ENCODE measurements at regions not wholly inside any gene's neighbourhood (a gene's known extent, or its start where the extent isn't known, plus 50 kb on each side); places are given as distances from the start of the nearest gene placed in this dataset.

DNA sequence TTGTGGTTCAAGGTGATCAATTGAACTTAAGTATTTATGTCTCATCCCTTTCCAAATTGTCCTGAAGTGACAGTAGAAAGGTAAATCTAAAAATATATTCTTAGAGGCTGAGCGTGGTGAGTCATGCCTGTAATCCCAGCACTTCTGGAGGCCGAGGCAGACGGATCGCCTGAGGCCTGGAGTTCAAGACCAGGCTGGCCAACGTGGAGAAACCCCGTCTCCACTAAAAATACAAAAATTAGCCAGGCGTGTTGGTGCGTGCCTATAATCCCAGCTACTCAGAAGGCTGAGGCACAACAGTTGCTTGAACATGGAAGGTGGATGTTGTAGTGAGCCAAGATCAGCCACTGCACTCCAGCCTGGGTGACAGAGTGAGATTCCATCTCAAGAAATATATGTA is 226.6 kb downstream of the DPH6 start (continued):
- TF ChIP-seq, protein P1, sequence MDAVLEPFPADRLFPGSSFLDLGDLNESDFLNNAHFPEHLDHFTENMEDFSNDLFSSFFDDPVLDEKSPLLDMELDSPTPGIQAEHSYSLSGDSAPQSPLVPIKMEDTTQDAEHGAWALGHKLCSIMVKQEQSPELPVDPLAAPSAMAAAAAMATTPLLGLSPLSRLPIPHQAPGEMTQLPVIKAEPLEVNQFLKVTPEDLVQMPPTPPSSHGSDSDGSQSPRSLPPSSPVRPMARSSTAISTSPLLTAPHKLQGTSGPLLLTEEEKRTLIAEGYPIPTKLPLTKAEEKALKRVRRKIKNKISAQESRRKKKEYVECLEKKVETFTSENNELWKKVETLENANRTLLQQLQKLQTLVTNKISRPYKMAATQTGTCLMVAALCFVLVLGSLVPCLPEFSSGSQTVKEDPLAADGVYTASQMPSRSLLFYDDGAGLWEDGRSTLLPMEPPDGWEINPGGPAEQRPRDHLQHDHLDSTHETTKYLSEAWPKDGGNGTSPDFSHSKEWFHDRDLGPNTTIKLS (IDR thresholded peaks at IDR 0.05; ENCODE audit: borderline replicate concordance, low read depth), result no peak
- TF ChIP-seq, protein P2, sequence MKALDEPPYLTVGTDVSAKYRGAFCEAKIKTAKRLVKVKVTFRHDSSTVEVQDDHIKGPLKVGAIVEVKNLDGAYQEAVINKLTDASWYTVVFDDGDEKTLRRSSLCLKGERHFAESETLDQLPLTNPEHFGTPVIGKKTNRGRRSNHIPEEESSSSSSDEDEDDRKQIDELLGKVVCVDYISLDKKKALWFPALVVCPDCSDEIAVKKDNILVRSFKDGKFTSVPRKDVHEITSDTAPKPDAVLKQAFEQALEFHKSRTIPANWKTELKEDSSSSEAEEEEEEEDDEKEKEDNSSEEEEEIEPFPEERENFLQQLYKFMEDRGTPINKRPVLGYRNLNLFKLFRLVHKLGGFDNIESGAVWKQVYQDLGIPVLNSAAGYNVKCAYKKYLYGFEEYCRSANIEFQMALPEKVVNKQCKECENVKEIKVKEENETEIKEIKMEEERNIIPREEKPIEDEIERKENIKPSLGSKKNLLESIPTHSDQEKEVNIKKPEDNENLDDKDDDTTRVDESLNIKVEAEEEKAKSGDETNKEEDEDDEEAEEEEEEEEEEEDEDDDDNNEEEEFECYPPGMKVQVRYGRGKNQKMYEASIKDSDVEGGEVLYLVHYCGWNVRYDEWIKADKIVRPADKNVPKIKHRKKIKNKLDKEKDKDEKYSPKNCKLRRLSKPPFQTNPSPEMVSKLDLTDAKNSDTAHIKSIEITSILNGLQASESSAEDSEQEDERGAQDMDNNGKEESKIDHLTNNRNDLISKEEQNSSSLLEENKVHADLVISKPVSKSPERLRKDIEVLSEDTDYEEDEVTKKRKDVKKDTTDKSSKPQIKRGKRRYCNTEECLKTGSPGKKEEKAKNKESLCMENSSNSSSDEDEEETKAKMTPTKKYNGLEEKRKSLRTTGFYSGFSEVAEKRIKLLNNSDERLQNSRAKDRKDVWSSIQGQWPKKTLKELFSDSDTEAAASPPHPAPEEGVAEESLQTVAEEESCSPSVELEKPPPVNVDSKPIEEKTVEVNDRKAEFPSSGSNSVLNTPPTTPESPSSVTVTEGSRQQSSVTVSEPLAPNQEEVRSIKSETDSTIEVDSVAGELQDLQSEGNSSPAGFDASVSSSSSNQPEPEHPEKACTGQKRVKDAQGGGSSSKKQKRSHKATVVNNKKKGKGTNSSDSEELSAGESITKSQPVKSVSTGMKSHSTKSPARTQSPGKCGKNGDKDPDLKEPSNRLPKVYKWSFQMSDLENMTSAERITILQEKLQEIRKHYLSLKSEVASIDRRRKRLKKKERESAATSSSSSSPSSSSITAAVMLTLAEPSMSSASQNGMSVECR (CRISPR knock-in tag; IDR thresholded peaks at IDR 0.05), result no peak
- no peak for TF ChIP-seq CREB1 (IDR thresholded peaks at IDR 0.05)
- no peak for TF ChIP-seq CREB1 (CRISPR knock-in tag; IDR thresholded peaks at IDR 0.05)
- TF ChIP-seq MTA3 (IDR thresholded peaks at IDR 0.05; ENCODE audit: borderline replicate concordance), result no peak
- TF ChIP-seq ZNF217 (CRISPR knock-in tag; IDR thresholded peaks at IDR 0.05), result no peak

DNA sequence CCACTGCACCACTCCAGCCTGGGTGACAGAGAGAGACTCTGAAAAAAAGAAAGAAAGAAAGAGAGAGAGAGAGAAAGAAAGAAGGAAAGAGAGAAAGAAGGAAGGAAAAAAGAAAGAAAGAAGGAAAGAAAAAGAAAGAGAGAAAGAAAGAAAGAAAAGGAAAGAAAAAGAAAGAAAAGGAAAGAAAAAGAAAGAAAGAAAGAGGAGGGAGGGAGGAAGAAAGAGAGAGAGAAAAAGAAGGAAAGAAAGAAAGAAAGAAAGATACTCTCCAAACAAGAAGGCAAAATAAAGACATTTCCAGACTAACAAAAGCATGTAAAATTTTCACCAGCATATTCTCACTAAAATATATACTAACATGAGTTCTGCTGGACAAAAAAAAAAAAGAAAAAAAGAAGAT is 228.7 kb downstream of the DPH6 start:
- DNase-seq (ENCODE audit: extremely low read depth in 1 of 4, low spot score in 3 of 4) (no peak), FAIRE-seq (no peak), ATAC-seq (no peak)
- ChIA-PET CTCF (ENCODE audit: low intra/inter-chr PET ratio) (no interaction called here), POLR2A (no interaction called here)
- in situ Hi-C loops (cut with MboI) (no loop called here), intact Hi-C loops (cut with micrococcal nuclease) (no loop called here)
- no peak overlapping the region for H3K4me3 ChIP-seq
- no peak overlapping the region for H2AFZ ChIP-seq (ENCODE audit: low read depth, low read length)
- no peaks in the 10 kb centered on the region for H3K9me1 ChIP-seq (ENCODE audit: control insufficient read depth, insufficient read depth, low read length)
- H3K27me3 ChIP-seq (ENCODE audit: control insufficient read depth in 2 of 2, insufficient read depth in 2 of 2, low read length in 2 of 2), result no peaks in the 10 kb centered on the region
- H3K9me3 ChIP-seq (replicated peaks; ENCODE audit: control insufficient read depth, insufficient read depth, low read depth, low read length), result no peaks in the 10 kb centered on the region
- BruUV-seq (replicated peaks), result no TSS peak
- no peaks in the 10 kb centered on the region for H4K20me1 ChIP-seq (replicated peaks; ENCODE audit: control insufficient read depth, insufficient read depth, low read length)
- H3K36me3 ChIP-seq (ENCODE audit: control insufficient read depth, insufficient read depth, low read length), result no peaks in the 10 kb centered on the region
- no peak overlapping the region for H3K4me2 ChIP-seq (ENCODE audit: insufficient read depth, low read length)
- no peaks in the 10 kb centered on the region for H3K79me2 ChIP-seq (ENCODE audit: control insufficient read depth, insufficient read depth, low read length)
- no peaks in the 10 kb centered on the region for H3K4me1 ChIP-seq (replicated peaks in 1 of 2; ENCODE audit: control insufficient read depth in 2 of 2, insufficient read depth in 2 of 2, low read length in 2 of 2)
- TF ChIP-seq, protein P3, sequence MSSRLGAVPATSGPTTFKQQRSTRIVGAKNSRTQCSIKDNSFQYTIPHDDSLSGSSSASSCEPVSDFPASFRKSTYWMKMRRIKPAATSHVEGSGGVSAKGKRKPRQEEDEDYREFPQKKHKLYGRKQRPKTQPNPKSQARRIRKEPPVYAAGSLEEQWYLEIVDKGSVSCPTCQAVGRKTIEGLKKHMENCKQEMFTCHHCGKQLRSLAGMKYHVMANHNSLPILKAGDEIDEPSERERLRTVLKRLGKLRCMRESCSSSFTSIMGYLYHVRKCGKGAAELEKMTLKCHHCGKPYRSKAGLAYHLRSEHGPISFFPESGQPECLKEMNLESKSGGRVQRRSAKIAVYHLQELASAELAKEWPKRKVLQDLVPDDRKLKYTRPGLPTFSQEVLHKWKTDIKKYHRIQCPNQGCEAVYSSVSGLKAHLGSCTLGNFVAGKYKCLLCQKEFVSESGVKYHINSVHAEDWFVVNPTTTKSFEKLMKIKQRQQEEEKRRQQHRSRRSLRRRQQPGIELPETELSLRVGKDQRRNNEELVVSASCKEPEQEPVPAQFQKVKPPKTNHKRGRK (tag; IDR thresholded peaks at IDR 0.05), result peak; percentile 86
- TF ChIP-seq, protein P4, sequence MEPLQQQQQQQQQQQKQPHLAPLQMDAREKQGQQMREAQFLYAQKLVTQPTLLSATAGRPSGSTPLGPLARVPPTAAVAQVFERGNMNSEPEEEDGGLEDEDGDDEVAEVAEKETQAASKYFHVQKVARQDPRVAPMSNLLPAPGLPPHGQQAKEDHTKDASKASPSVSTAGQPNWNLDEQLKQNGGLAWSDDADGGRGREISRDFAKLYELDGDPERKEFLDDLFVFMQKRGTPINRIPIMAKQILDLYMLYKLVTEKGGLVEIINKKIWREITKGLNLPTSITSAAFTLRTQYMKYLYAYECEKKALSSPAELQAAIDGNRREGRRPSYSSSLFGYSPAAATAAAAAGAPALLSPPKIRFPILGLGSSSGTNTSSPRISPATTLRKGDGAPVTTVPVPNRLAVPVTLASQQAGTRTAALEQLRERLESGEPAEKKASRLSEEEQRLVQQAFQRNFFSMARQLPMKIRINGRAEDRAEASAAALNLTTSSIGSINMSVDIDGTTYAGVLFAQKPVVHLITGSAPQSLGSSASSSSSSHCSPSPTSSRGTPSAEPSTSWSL (CRISPR knock-in tag; IDR thresholded peaks at IDR 0.05; ENCODE audit: borderline replicate concordance), result no peak
- no peak overlapping the region for H3K27ac ChIP-seq (ENCODE audit: extremely low read depth, low read depth, low read length)
- no peak overlapping the region for H3K9ac ChIP-seq (ENCODE audit: insufficient read depth in 1 of 2, low read depth in 2 of 2, low read length in 2 of 2)
